ENCODE measurements at regions not wholly inside any gene's neighbourhood (a gene's known extent, or its start where the extent isn't known, plus 50 kb on each side); places are given as distances from the start of the nearest gene placed in this dataset.

DNA sequence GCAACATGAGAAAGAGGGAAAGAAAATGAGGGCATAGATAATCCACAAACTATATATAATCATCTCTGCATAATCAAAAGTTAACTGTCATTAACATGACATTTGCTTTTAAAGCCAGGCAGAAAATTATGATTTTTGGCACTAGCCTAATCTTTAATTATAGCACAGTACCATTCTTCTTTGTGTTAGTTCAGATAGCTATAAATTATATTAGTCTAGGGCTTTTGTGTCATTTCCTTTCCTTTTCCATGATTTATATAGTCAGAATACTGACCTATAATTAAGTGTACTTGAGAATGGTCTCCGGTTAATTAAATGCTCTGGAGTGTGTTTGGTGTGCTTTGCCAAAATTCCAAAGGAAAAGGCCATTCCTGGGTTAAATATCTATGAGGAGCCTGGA, 441.9 kb upstream of the THRB start:
- TF ChIP-seq HCFC1 (IDR thresholded peaks at IDR 0.05; ENCODE audit: low read depth, low read length): no peak
- no peak for TF ChIP-seq ZNF133 (CRISPR knock-in tag; IDR thresholded peaks at IDR 0.05)
- TF ChIP-seq ZNF561 (CRISPR knock-in tag; conservative IDR thresholded peaks at IDR 0.05): no peak
- TF ChIP-seq, protein P1, sequence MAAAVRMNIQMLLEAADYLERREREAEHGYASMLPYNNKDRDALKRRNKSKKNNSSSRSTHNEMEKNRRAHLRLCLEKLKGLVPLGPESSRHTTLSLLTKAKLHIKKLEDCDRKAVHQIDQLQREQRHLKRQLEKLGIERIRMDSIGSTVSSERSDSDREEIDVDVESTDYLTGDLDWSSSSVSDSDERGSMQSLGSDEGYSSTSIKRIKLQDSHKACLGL (CRISPR knock-in tag; IDR thresholded peaks at IDR 0.05; ENCODE audit: borderline replicate concordance, poor library complexity, severe bottlenecking): no peak
- TF ChIP-seq NCOA1 (IDR thresholded peaks at IDR 0.05; ENCODE audit: low read depth): no peak
- no peak for TF ChIP-seq POLR2AphosphoS5 (IDR thresholded peaks at IDR 0.05; ENCODE audit: control insufficient read depth, insufficient read depth, low read depth, low read length)
- no peak for TF ChIP-seq MTA2 (IDR thresholded peaks at IDR 0.05; ENCODE audit: low read depth)
- TF ChIP-seq CHD1 (IDR thresholded peaks at IDR 0.05; ENCODE audit: low read length): no peak

All from K562 (cell line).